Esophagus mucosa (tissue), 1 donor: ENCODE measurements at regions not wholly inside any gene's neighbourhood (a gene's known extent, or its start where the extent isn't known, plus 50 kb on each side); places are given as distances from the start of the nearest gene placed in this dataset.
A peak's percentile ranks its signal among the peaks of the same experiment; 100 is the strongest.
"Not testable (repeated sequence)": the region's sequence is repeated elsewhere in the genome, so short reads cannot be mapped to it uniquely, and the experiment has no call there.

Experiments
- ATAC-seq: fragments of 200-7000 bp; cut with Tn5 transposase; one replicate; pipeline ENCODE4 v1.9.1; 2020
- donor health status: DM: yes; HTN: yes; CAD: no.

DNA sequence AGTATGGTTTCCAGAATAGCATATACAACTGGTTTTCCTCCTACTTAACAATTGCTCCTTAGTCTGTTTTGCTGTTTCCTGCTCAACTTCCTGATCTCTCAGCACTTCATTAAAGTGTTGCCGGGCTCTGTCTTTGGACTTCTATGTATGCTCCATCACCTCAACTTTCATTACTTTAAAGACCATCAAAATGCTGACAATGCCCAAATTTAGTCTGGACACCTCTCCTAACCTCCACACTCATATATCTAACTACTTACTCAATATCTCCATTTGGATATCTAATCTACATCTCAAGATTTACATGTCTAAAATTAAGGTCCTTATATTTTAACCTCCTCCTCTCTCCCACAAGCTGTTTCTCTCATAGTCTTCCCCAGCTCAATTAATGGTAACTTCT is 54.4 kb upstream of the LGR5 start:
- no peak for ATAC-seq

DNA sequence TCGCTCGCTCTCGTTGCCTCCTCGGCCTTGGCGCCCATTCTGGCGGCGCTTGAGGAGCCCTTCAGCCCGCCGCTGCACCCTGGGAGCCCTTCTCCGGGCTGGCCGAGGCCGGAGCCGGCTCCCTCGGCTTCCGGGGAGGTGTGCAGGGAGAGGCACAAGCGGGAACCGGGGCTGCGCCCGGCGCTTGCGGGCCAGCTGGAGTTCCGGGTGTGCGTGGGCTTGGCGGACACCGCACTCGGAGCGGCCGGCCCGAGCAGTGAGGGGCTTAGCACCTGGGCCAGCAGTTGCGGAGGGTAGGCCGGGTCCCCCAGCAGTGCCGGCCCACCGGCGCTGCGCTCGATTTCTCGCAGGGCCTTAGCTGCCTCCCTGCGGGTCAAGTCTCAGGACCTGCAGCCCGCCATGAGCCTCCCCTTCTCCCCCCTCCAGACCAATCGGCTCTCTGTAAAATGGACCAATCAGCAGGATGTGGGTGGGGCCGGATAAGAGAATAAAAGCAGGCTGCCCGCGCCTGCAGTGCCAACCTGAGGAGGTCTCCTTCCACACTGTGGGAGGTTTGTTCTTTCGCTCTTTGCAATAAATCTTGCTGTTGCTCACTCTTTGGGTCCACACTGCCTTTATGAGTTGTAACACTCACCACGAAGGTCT is 62.8 kb upstream of the LGR5 start:
- not testable (repeated sequence) for ATAC-seq

DNA sequence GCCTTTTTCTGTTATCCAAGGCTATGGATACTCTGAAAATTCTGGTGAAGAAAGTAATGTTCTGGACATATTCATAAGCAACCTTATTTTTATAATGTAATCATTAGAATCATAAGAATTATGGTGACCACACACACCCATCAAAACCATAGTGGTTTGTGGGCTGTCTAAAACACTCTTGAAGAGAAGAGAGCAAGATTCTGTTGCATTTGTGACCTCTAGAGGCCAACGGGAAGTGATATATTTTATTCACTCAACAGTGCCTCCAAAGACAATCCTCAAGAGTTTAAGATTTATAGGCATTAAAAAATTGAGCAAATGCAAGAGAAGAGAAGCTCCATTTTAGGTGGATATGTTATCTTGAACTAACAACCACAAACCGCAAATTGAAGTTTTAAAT is 68.5 kb upstream of the LGR5 start:
- ATAC-seq: no peak

DNA sequence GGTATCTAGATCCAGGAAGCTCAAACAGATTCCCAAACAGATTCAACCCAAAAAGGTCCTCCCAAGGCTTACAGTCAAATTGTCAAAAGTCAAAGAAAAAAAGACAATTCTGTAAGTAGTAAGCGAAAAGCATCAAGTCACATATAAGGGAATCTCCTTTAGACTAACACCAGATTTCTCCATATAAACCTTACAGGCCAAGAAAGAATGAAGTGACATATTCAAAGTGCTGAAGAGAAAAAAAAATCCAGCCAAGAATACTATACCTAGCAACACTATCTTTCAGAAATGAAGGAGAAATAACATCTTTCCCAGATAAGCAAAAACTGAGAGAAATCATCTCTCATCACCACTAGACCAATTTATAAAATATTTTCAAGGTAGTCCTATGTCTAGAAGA is 79.6 kb upstream of the LGR5 start:
- no peak for ATAC-seq

DNA sequence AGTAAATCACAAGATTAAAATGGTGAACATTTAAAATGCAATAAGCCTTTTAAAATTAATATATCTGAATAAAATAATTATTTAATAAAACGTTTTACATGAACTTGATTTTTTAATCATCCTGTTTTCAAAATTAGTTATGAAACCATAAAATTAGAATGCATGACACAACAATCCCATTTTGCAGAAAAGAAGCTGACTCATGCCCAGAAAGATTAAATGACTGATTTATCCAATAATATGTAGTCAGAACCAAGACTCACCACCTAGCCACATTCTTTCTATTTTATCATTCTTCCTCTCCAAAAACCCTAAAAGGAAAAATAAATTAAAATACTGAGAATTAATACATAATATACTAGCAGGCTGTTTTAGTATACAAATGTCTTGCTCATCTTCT is 83.0 kb upstream of the LGR5 start:
- ATAC-seq: no peak

DNA sequence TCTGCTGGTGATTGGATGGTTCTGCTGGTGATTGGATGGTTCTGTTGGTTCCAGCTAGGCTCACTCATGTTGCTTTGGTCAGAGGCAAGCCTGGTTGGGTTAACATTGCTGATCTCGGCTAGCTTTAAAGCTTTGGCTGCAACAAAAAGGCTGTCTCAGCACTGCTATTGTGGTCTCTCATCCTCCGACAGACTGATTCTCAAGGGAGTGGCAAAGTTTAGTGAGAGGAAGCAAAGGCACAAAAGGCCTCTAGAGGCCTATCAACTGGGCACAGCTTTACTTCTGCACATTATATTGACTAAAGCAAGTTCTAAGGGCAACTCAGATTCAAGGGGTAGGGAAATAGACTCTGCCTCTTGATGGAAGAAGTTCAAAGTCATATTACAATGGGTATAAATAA is 84.7 kb upstream of the LGR5 start:
- ATAC-seq: no peak

DNA sequence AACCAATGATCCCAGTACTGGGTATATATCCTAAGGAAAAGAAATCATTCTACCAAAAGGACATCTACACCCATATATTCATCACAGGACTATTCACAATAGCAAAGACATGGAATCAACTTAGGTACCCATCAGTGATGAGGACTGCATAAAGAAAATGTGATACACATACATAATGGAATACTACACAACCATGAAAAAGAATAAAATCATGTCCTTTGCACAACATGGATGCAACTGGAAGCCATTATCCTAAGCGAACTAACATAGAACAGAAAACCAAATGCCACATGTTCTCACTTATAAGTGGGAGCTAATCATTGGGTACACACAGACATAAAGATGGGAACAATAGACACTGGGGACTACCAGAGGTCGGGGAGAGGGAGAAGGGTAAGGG is 86.0 kb upstream of the LGR5 start:
- ATAC-seq: no peak

DNA sequence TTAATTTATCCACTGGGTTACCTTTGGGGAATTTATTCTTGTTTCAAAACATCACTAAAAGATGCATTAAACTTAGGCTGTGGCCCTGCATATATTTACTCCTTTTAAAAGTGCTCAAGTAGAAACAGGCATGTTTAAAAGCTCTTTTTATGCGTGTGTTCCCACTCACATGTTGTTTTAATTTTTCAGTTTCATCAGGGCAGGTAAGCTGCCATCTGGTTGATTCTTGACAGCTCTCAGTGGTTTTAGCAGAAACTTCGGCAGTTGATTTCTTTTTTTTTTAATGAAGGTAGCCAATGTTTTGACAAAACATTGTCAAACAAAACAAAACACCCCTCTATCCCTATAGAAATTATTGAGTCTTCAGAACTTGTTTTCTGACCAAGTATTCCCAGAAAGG is 89.6 kb upstream of the LGR5 start:
- no peak for ATAC-seq

DNA sequence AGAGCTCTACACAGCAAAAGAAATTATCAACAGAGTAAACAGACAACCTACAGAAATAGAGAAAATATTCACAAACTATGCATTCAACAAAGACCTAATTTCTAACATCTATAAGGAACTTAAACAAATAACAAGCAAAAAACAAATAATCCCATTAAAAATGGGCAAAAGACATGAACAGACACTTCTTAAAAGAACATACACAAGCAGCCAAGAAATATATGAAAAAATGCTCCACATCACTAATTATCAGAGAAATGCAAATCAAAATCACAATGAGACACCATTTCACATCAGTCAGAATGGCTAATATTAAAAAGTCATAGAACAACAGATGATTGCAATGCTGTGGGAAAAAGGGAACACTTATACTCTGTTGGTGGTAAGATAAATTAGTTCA is 100.7 kb upstream of the LGR5 start:
- no peak for ATAC-seq

DNA sequence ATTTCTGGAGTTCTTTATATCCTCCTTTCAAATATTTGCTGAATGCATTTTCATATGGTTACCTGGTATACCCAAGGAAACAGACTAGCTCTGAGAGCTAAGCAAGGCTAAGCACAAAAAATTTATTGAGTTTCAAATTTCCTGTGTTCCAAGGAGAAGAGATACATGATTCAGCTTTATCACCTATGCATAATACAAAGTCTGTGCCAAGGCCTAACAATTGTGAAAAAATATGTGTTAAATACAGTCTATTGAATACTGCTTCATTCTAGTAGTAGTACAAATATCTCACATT is 103.7 kb upstream of the LGR5 start:
- no peak for ATAC-seq

DNA sequence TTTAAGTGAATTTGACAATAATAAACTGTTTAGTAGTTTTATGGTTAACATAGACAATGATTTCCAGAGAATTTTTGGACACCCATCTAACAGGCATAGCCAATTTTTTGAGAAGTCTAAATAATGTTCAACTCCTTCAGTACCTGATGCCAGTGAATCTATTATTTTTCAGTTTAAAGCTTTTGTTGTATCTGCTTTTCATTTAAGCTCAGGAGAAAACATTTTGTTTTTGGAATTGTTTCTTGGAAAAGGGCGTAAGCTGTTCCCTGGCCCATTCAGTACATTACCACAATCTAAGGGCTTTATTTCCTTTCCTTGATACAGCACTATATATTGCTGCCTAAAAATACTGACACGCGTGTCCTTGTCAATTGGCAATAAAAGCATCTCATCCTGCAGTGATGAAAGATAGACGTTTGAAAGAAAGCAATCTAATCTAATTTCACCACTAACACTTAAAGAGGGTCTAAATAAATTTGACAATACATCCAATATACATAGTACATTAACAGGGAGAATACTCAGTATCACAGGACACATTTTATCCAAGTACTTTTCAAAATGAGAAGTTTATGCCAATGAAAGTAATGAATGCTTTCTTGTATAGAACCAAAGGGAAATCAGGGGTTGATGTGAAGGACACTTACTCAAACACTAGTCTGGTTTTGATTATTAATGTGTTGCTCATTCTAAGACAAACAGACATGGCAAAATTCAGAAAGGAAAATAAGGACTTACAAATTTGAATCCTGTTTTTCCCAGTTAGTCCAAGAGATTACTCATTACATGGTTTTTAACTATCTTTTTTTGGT is 104.2 kb upstream of the LGR5 start:
- ATAC-seq: no peak

DNA sequence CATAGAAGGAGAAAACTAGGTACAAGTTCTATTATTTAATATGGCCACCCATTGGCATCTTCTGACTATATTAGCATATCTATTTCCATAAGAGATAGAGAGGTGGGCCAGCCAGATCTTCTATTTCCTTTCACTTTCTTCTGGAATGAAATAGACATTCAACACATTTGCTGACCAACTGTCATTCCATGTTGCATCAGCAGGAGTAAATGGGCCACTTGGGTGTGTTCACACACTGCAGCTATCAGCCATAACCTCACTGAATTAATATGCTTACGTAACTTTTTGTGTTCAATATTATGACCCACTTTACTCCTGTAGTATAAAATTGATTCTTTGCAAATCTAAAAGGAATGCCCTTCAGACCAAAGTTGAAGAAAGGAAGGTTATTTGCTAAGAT is 106.2 kb upstream of the LGR5 start:
- no peak for ATAC-seq

DNA sequence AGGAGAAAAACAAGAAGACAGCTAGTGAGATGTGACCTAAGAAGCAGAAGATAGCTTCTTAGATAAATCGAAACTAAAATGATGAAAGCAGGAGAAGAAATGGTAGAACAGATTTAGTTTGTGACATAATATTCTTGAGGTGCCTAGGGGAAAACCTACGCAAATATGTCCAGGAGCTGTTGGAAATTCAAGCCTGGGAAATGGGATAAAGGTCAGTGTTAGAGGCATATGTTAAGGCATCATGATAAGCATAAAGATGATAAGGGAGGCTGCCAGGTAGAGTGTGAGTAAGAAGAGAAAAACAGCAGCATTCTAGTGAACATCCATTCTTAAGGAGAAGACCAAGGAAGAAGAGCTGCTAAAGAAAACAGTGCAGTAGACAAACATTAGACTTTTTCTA is 109.6 kb upstream of the LGR5 start:
- ATAC-seq: no peak

DNA sequence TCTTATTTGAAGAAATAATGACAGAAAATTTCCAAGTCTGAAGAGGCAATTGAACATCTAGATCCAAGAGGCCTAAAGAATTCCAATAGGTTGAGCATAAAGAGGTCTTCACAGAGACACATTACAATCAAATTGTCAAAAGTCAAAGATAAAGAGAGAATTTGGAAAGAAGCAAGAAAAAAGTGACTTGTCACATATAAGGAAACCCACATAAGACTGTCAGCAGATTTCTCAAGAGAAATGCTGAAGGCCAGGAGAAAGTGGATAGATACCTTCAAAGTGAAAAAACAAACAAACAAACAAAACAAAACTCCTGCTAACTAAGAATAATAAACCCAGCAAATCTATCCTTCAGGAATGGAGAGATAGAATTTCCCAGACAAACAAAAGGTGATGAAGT is 118.1 kb upstream of the LGR5 start:
- ATAC-seq: no peak

DNA sequence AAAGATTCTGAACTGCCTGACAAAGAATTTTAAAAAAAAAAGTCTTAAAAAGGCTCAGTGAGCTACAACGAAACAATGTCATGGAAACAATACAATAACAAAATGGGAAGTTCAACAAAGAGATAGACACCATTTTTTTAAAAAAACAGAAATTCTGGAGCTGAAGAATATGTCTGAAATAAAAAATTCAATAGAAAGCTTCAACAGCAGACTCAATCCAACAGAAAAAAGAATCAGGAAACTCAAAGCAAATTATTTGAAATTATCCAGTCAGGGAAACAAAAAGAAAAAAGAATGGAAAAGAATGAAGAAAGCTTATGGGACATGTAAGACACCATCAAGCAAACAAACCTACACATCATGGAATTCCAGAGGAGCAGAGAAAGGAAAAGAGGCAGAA is 118.5 kb upstream of the LGR5 start:
- no peak for ATAC-seq

DNA sequence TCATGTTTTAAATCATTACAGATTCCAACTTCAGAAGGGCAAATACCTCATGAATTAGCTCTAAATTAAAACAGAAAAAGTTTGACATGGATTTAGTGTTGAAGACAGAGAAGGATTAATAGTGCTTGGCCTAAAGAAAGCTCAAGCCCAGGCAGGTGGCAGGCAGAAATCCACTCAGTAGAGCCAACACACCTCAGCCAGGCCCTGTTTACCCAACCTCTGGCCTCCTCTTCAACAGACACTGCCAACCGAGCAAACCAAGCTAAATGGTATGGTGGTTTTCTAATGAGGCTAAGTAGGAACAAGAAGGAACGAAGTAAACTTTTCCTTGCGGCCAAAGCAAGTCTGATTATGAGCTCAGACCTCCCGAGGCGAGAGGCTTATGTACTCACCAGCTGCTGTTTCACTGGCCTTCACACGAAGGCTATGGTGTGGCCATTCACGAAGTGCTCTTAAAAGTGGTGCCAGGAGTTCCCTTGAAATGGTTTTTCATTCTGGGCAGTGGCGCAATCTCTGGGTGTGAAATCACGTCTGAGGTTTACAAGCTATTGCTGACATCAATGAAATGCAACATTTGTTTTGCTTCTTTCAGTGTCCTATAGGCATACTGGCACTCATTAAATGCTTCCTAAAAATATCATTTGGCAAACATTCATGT is 124.1 kb upstream of the LGR5 start:
- peak; percentile 91 for ATAC-seq

DNA sequence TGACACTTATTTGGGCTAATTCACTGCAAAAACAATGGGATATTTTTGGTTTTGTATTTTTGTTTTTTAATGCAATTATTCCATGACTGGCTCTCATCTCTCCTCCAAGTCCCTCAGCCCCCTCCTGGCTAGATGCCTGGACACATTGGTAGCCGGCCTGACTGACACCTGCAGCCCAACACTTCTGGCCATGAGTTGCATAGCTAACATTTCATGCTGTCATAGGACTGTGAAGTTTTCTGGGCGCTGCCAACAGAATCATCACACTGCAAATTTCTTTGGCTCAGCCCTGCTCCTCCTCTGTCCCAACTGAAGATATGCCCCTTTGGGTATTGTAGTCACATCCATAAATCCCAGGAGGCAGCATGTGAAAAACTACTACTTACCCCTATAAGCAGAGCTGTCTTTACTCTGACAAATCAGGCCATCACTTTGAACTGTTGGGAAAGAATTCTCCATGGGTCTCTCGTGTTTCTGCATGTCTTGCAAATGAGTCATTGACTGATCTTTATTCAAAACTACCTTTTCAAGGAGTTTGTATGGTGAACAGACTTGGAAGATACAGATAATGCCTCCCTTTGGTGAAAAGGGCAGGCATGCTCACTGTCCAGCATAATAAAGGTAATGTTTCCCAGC is 126.7 kb upstream of the LGR5 start:
- ATAC-seq: peak; percentile 73

DNA sequence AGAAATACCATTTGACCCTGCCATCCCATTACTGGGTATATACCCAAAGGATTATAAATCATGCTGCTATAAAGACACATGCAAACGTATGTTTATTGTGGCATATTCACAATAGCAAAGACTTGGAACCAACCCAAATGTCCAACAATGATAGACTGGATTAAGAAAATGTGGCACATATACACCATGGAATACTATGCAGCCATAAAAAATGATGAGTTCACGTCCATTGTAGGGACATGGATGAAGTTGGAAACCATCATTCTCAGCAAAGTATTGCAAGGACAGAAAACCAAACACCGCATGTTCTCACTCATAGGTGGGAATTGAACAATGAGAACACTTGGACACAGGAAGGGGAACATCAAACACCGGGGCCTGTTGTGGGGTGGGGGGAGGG is 128.0 kb upstream of the LGR5 start:
- not testable (repeated sequence) for ATAC-seq

DNA sequence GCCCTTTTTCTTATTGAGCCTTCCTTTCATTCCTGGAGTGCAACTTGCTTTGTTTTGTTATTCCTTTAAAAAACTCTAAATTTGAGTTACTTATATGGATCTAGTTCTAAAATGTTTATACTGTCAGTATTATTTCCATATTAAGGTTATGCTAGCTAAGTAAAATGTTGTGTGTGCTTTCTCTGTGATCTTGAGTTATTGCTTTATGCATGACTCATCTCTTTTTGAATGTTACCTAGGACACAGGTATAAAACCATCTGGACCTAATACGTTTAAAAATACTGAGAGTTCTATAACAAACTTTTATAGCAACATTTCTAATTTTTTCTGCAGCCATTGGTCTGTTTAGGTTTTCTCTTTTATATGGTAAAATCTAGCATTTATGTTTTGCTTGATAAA is 132.8 kb upstream of the LGR5 start:
- ATAC-seq: no peak

DNA sequence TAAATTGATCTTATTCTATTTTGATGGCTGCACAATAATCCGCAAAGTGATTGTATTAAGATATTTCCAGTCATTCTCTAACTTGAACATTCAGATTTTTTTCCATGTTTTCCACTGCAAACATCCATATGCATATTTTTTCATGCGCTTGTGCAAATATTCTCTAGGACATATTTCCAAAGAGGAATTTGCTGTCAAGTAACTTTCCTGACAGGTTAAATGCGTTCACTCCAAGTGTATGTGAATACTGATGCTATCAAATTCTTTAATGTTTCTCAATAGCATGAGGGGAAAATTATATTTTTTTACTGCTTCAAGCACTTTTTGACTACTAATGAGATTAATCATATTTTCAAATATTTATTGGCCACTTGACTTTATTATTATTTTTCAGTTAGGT is 135.3 kb upstream of the LGR5 start:
- no peak for ATAC-seq

DNA sequence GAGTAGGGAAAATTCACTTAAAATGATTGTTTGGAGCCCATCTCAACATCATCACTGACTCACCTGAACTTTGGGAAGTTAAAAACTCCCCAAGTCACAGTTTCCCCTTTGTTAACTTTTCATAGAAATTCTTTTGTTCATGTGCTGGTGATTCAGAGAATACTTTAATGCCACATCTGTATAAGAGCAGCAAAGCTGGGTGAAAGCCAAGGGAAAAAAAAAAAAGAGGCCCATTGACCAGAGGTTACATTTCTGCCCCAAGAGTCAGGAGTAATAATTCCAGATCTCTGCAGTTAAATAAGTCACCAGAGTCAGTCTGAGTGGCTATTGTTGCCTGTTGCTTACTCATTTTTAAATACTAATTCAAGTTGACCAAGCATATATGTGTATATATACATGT is 136.4 kb upstream of the LGR5 start:
- ATAC-seq: peak; percentile 68

DNA sequence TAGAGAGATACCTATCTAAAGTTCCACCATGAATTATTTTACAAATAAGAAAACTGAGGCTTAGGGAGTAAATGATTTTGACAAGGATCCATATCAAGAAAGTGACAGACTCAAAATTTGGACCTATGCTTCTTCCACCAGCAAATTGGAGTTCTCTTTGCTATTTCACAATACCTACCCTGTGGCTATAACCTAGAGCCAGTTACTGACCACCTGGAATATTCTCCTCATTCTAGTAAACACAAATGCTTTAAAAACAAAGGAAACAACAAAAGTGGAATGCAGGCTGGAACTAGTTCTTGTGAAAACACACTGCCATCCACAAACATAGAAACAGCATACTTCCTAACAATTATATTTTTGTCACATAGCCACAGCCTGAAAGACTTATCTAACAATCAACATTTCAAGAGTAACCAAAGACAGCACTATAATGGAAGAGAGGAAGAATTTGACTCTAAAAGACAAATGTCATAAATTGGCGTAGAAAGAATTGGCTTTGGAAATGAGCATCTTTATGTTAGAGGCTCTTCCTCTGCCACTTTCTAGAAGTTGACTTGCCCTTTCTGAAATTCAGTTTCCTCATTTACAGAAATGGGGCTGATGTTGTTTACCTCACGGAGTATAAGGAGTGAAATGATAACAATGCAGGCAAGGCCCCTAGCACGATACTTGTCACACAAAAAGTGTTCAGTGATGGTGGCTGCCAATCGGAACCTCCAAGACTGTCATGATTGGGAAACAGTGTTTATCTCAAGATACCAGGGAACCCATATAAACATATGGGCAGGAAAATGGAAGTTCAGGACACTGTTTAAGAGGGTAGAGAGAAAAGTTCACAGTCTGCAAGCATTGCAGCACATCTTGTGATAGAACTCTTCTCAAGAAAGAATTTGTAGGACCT is 138.6 kb upstream of the LGR5 start:
- no peak for ATAC-seq
